ENCODE measurements at regions not wholly inside any gene's neighbourhood (a gene's known extent, or its start where the extent isn't known, plus 50 kb on each side); places are given as distances from the start of the nearest gene placed in this dataset.
A peak's percentile ranks its signal among the peaks of the same experiment; 100 is the strongest.
"Not testable (repeated sequence)": the region's sequence is repeated elsewhere in the genome, so short reads cannot be mapped to it uniquely, and the experiment has no call there.

GRCh38 chr14:71541973-71542690, 390.1 kb upstream of the RGS6 start:
- DNase-seq: no peak

GRCh38 chr14:71549421-71550050, 382.7 kb upstream of the RGS6 start:
- no peak for DNase-seq

GRCh38 chr14:71550367-71550766, 381.9 kb upstream of the RGS6 start:
- DNase-seq: no peak

- no peak for DNase-seq
Observed at GRCh38 chr14:71551291-71551950, 380.8 kb upstream of the RGS6 start.

GRCh38 chr14:71552809-71553208, 379.4 kb upstream of the RGS6 start:
- no peak for DNase-seq

GRCh38 chr14:71553779-71554178, 378.4 kb upstream of the RGS6 start:
- DNase-seq: no peak

- peak in 1 of 5 donors; percentile 28 for DNase-seq
Observed at GRCh38 chr14:71554323-71554722, 377.9 kb upstream of the RGS6 start.

GRCh38 chr14:71554959-71555612, 377.1 kb upstream of the RGS6 start:
- DNase-seq: peak in 1 of 5 donors; percentile 68

- DNase-seq: peak; percentile 9 to 81 (median 27)
Observed at GRCh38 chr14:71555654-71556559, 376.3 kb upstream of the RGS6 start.

- no peak for DNase-seq
Observed at GRCh38 chr14:71556730-71557129, 375.5 kb upstream of the RGS6 start.

GRCh38 chr14:71557351-71557750, 374.9 kb upstream of the RGS6 start:
- DNase-seq: no peak

- DNase-seq: not testable (repeated sequence)
Observed at GRCh38 chr14:71558943-71559342, 373.3 kb upstream of the RGS6 start.

GRCh38 chr14:71560751-71561150, 371.5 kb upstream of the RGS6 start:
- DNase-seq: no peak

GRCh38 chr14:71563492-71564153, 368.6 kb upstream of the RGS6 start:
- DNase-seq: no peak

GRCh38 chr14:71566276-71566675, 366.0 kb upstream of the RGS6 start:
- no peak for DNase-seq

- DNase-seq: not testable (repeated sequence)
Observed at GRCh38 chr14:71567499-71568133, 364.6 kb upstream of the RGS6 start.

GRCh38 chr14:71574976-71575375, 357.3 kb upstream of the RGS6 start:
- DNase-seq: no peak

- DNase-seq: no peak
Observed at GRCh38 chr14:71576472-71576871, 355.8 kb upstream of the RGS6 start.

GRCh38 chr14:71579331-71579730, 352.9 kb upstream of the RGS6 start:
- no peak for DNase-seq

- no peak for DNase-seq
Observed at GRCh38 chr14:71582705-71583104, 349.5 kb upstream of the RGS6 start.

GRCh38 chr14:71583194-71583593, 349.0 kb upstream of the RGS6 start:
- DNase-seq: no peak

Data from T-helper 1 cell (primary cell).